ENCODE measurements at regions not wholly inside any gene's neighbourhood (a gene's known extent, or its start where the extent isn't known, plus 50 kb on each side); places are given as distances from the start of the nearest gene placed in this dataset.

DNA sequence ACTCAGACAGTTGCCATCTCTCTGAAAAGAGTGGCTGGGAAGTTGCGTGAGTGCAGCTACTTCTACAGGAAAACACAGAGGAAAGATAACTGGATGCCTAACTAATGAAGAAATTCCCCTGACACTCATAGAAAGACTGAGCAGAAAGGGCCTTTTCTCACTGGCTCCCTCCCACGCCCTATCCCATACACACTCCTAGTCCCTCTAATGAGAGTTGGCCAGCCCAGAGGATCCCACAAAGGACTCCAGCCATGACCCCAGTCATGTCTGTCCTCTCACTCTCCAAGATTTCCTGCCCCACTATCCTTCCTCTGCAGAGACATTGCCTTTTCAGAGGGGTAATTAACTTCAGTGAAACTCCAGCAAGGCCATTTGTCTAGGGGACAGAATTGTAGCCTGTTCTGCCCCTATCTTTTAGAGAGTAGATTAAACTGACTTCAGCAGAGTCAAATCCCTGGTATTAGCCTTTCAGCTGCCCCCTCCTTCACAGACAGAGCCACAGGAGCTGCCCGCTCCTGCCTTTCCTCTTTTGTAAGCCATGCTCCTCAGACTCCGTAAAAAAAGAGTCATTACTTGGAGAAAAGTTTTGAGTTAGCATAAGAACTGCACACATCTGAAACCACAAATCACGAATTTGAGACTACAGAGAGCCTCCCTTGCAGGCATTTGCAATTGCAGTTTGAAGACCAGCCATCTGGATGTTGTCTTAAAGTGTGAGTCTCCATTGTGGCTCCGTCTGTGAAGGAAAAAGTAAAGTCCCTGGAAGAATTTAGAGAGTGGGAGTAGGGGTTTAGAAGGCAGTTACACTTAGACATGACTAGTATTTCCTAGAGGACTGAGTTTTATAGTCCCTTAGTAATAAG lies 129.1 kb upstream of the SEMA6D start:
- no peak for DNase-seq (ENCODE audit: low read depth in 1 of 2, low spot score in 2 of 2)
- Histone ChIP-seq H3K27me3 (replicated peaks in 1 of 4; ENCODE audit: control insufficient read depth in 3 of 4, extremely low read depth in 1 of 4, insufficient read depth in 3 of 4, low read length in 3 of 4) (no peaks in the 10 kb centered on the region), H3K4me1 (replicated peaks in 1 of 4; ENCODE audit: control insufficient read depth in 3 of 4, insufficient read depth in 4 of 4, low read length in 3 of 4) (no peaks in the 10 kb centered on the region; a peak in 1 of 7 replicates), H3K4ac (replicated peaks; ENCODE audit: insufficient read length, low read depth, low read length) (no peak overlapping the region), H3K27ac (ENCODE audit: low read depth, low read length) (no peak overlapping the region), H3K4me2 (ENCODE audit: insufficient read depth in 1 of 2, low read depth in 2 of 2, low read length in 2 of 2) (no peak overlapping the region), H2BK12ac (ENCODE audit: low read depth, low read length) (no peak overlapping the region), H2BK15ac (ENCODE audit: low read length) (no peak overlapping the region), H3K23me2 (ENCODE audit: low read depth, low read length) (no peaks in the 10 kb centered on the region), H4K8ac (ENCODE audit: extremely low read depth, insufficient read depth, low read length) (no peak overlapping the region), H3K4me3 (ENCODE audit: extremely low read depth in 1 of 4, insufficient read depth in 2 of 4, low read depth in 3 of 4, low read length in 4 of 4) (no peak overlapping the region), H2AFZ (ENCODE audit: low read length) (peak overlapping the region; percentile 53; the same call in 1 of the 2 replicates), H2BK5ac (ENCODE audit: low read depth, low read length) (no peak overlapping the region), H4K91ac (replicated peaks; ENCODE audit: insufficient read length, low read length) (no peak overlapping the region), H3K79me2 (ENCODE audit: control insufficient read depth in 1 of 2, insufficient read depth in 2 of 2, low read length in 2 of 2) (no peaks in the 10 kb centered on the region), H4K5ac (ENCODE audit: insufficient read length, low read depth, low read length) (no peak overlapping the region), H3K36me3 (ENCODE audit: control insufficient read depth in 2 of 4, insufficient read depth in 4 of 4, low read length in 3 of 4) (no peaks in the 10 kb centered on the region), H2BK120ac (replicated peaks; ENCODE audit: low read depth, low read length) (no peak overlapping the region), H2AK5ac (ENCODE audit: low read depth, low read length) (no peak overlapping the region), H2BK20ac (ENCODE audit: low read length) (no peak overlapping the region), H3K23ac (ENCODE audit: insufficient read length) (no peak overlapping the region), H3K9ac (replicated peaks in 1 of 4; ENCODE audit: extremely low read depth in 1 of 4, low read depth in 3 of 4, low read length in 3 of 4) (no peak overlapping the region), H3K56ac (replicated peaks; ENCODE audit: insufficient read length, low read depth, low read length) (no peak overlapping the region), H3K9me3 (ENCODE audit: insufficient read depth in 2 of 2, low read depth in 1 of 2, low read length in 1 of 2) (no peaks in the 10 kb centered on the region), H3K79me1 (ENCODE audit: low read depth, low read length) (no peaks in the 10 kb centered on the region), H3K14ac (ENCODE audit: insufficient read length) (no peak overlapping the region), H4K20me1 (replicated peaks in 1 of 2; ENCODE audit: control insufficient read depth in 1 of 2, insufficient read depth in 2 of 2, low read length in 2 of 2) (no peaks in the 10 kb centered on the region), H3K18ac (ENCODE audit: extremely low read depth, low read length) (no peak overlapping the region)
- ChIA-PET CTCF (ENCODE audit: partially characterized antibody) (interaction anchor here (0.9 to 1.7 kb wide), 3 partner anchors 46 to 123 kb away, joined by 3 to 4 read pairs (median 3); no protein-coding TSS in a partner anchor), POLR2A (ENCODE audit: partially characterized antibody) (no interaction called here)
- no peak for FAIRE-seq
- WGBS, 2 experiments (ENCODE audit: extremely low coverage in 1 of 2, insufficient coverage in 1 of 2, insufficient read length in 1 of 2, insufficient replicate concordance in 2 of 2, low coverage in 1 of 2, low lambda C conversion rate in 2 of 2, missing lambda C conversion rate in 1 of 2), result 78% methylated on average over 6 of the region's 6 CpGs; no CpG with 5 or more reads in 1 of the 2 experiments
- TF ChIP-seq EGR1 (IDR thresholded peaks at IDR 0.05; ENCODE audit: borderline replicate concordance, low read depth, low read length), result no peak
- no peak for TF ChIP-seq FOSL1 (IDR thresholded peaks at IDR 0.05; ENCODE audit: insufficient read depth, low read depth, low read length)
- no peak for TF ChIP-seq CBX5 (IDR thresholded peaks at IDR 0.05; ENCODE audit: low read depth, low read length)
- no peak for TF ChIP-seq BCL11A (IDR thresholded peaks at IDR 0.05; ENCODE audit: low read depth in 2 of 2, low read length in 2 of 2)
- no peak for TF ChIP-seq ZNF274 (IDR thresholded peaks at IDR 0.05; ENCODE audit: borderline replicate concordance, extremely low read depth, low read length)
- no peak for TF ChIP-seq RXRA (IDR thresholded peaks at IDR 0.05; ENCODE audit: insufficient read depth, low read depth, low read length)
- no peak for TF ChIP-seq RBBP5 (IDR thresholded peaks at IDR 0.05; ENCODE audit: borderline replicate concordance, low read depth, low read length)
- TF ChIP-seq EP300 (IDR thresholded peaks at IDR 0.05; ENCODE audit: borderline replicate concordance in 1 of 2, low read depth in 2 of 2, low read length in 2 of 2), result no peak

Measured in H1 (cell line).